OCI-LY1 (cell line): ENCODE measurements at regions not wholly inside any gene's neighbourhood (a gene's known extent, or its start where the extent isn't known, plus 50 kb on each side); places are given as distances from the start of the nearest gene placed in this dataset.

Experiments used
- EZH2 ChIP-seq: fragments of 200-600 bp; sonication (generic), shearing (Covaris generic); IDR thresholded peaks from 2 replicates; pipeline ENCODE4 v1.8.0; 2017; ENCODE audit warnings: borderline replicate concordance, mixed run types, mild to moderate bottlenecking, antibody characterized with exemption, low read length, moderate library complexity, mixed read lengths
- TF ChIP-seq, protein P1 (sequence below): fragments of 200-600 bp; sonication (generic), shearing (Covaris generic); IDR thresholded peaks from 2 replicates; pipeline ENCODE4 v1.5.1; 2017; ENCODE audit warnings: mild to moderate bottlenecking, antibody characterized with exemption, low read length, moderate library complexity, mixed read lengths

GRCh38 chr21:27806281-27806680 is 839.4 kb upstream of the ADAMTS5 start:
- TF ChIP-seq, protein P1, sequence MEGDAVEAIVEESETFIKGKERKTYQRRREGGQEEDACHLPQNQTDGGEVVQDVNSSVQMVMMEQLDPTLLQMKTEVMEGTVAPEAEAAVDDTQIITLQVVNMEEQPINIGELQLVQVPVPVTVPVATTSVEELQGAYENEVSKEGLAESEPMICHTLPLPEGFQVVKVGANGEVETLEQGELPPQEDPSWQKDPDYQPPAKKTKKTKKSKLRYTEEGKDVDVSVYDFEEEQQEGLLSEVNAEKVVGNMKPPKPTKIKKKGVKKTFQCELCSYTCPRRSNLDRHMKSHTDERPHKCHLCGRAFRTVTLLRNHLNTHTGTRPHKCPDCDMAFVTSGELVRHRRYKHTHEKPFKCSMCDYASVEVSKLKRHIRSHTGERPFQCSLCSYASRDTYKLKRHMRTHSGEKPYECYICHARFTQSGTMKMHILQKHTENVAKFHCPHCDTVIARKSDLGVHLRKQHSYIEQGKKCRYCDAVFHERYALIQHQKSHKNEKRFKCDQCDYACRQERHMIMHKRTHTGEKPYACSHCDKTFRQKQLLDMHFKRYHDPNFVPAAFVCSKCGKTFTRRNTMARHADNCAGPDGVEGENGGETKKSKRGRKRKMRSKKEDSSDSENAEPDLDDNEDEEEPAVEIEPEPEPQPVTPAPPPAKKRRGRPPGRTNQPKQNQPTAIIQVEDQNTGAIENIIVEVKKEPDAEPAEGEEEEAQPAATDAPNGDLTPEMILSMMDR, result no peak
- TF ChIP-seq EZH2, result no peak
